GM21717 (cell line): ENCODE measurements at regions not wholly inside any gene's neighbourhood (a gene's known extent, or its start where the extent isn't known, plus 50 kb on each side); places are given as distances from the start of the nearest gene placed in this dataset.
"Not testable (repeated sequence)": the region's sequence is repeated elsewhere in the genome, so short reads cannot be mapped to it uniquely, and the experiment has no call there.

Experiments used
- ATAC-seq: cut with Tn5 transposase; IDR thresholded peaks from one replicate; pipeline ENCODE4 v1.9.1; 2021; ENCODE audit warnings: mild to moderate bottlenecking, moderate library complexity; ENCODE audit not compliant: unreplicated experiment

GRCh38 chr1:38672692-38673091, 186.9 kb downstream of the RRAGC start:
- no peak for ATAC-seq

DNA sequence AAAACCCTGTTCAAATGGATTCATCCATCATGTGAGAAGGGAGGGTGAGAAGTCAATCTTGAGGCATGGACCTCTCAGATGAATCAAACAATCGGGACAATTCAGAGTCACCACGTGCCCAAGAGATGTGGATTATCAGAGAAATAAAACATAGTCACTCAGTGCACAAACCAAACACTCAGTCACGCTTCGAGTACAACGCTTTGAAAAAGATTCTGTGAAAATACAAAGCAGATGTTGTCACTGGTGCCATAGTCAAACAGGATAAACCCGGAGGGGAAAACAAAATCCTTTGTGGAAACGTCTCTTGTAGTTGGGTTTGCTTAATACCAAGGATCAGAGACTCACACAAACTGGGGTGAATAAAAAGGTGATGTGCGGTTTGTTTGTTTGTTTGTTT, 188.4 kb downstream of the RRAGC start:
- no peak for ATAC-seq

DNA sequence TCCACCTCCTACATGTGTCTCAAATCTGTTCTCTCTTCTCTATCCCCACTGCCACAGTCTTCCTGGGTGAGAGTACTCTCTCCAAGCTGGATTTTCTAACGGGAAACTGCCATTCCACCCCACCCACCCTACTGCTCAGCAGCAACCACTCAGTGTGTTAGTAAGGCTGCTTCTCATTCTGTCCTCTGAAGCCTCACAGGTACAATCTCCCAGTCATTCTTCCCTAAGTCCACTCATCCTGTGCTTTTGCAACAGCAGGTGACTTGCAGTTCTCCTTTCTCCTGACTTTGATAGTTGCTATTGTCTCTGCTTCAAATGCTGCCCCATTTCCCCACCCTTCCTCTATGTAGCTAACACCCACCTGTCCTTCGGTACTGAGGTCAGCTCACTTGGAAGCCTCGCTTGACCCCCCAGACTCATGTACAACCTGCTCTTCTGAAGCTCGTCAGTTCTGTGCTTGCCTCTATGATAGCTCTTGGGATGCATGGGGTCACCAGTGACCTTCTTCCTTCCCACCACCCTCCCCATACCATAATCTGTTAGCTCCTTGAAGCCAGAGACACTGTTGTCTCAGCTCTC, 188.9 kb downstream of the RRAGC start:
- no peak for ATAC-seq

DNA sequence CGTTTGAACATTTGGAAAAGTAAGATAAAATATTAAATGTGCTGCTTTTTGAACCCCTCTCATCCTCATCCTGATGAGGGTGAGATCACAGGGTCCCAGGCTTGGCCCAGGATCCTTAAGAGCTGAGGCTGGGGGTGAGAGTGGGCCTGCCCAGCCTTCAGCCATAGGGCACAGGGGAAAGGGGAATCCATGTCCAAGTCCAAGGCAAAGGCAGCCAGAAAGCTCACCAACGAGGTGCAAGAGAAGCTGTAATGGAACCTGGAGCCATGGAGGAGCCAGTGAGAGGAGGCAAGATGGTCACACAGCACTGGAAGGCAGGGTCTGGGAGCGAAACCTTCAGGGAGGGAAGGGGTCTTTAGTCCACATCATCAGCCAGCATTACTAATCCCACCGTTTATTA, 191.9 kb downstream of the RRAGC start:
- no peak for ATAC-seq

DNA sequence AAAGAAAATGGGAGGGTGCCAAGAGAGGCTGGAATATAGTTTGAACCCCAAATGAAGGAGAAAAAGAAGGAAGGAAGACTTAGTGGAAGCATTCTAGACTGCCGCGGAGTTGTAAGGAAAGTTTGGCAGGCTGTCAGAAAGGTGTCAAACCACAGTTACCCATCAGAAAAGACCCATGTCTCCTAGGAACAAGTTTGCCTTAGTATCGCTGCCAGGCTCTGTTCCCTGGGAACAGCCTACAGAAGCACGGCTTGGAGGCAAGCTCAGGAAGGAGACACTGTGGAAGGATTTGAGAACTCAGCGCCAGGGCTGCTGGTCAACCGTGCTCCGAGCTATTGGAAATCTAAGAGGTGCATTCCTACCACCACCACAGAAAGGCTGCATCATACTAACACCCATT, 197.4 kb downstream of the RRAGC start:
- no peak for ATAC-seq

GRCh38 chr1:38658883-38659282, 200.7 kb downstream of the RRAGC start:
- no peak for ATAC-seq

GRCh38 chr1:38657873-38658272, 201.7 kb downstream of the RRAGC start:
- ATAC-seq: no peak

DNA sequence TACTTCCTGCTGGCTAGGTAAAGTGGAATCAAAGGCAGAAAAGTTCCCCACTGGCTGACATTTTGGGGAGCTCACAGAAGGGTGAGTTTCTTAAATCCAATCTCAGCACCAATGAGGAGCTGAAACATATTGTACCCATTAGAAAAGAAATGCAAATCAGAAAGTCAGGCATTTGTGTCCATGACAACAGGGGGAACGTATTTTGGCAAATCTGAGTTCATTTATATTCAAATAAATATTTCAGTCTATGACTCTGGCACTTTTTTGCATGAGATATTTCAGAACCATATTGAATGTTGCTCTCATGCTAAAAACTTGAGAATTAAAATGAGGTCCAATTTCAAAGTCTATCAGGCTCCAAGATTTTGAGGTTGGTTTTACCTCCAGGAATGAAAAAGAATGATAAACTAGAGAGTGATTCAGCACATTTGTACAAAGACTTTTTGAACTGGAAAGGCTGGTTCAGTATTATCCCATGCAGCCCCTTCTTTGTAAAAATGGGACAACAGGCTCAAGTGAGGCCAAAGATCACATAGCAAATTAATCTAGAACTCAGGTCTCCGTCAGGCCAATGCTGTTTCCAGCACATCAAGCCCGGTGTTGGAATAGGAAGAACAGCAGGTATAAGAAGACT, 202.2 kb downstream of the RRAGC start:
- ATAC-seq: no peak

- no peak for ATAC-seq
These were observed 202.8 kb downstream of the RRAGC start for GRCh38 chr1:38656726-38657125.

GRCh38 chr1:38652217-38652616, 207.4 kb downstream of the RRAGC start:
- no peak for ATAC-seq

GRCh38 chr1:38651669-38652068, 207.9 kb downstream of the RRAGC start:
- no peak for ATAC-seq

- no peak for ATAC-seq
These were observed 211.2 kb downstream of the RRAGC start for GRCh38 chr1:38648417-38648816.

DNA sequence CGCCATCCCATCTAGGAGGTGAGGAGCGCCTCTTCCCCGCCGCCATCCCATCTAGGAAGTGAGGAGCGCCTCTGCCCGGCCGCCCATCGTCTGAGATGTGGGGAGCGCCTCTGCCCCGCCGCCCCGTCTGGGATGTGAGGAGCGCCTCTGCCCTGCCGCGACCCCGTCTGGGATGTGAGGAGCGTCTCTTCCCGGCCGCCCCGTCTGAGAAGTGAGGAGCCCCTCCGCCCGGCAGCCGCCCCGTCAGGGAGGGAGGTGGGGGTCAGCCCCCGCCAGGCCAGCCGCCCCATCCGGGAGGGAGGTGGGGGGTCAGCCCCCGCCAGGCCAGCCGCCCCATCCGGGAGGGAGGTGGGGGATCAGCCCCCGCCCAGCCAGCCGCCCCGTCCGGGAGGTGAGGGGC, 212.2 kb downstream of the RRAGC start:
- ATAC-seq: not testable (repeated sequence)

- no peak for ATAC-seq
These were observed 215.5 kb downstream of the RRAGC start for GRCh38 chr1:38644092-38644491.

- no peak for ATAC-seq
These were observed 217.9 kb downstream of the RRAGC start for GRCh38 chr1:38641661-38642060.

DNA sequence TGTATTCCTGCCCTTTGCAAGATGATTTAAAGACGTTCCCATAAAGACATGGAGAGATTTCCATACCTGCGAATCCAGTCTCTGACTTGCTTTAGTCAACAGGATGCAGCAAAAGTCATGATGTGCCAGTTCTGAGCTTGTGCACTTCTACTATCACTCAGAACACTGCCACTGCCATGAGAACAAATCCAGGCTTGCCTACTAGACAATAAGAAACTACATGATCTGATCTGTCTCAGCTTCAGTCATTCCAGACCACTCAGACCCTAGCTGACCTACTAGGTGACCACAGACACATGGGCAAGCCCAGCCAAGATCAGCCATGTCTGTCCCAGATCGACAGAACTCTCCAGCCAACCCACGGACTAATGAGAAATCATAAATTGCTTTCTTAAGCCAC, 219.2 kb downstream of the RRAGC start:
- no peak for ATAC-seq

DNA sequence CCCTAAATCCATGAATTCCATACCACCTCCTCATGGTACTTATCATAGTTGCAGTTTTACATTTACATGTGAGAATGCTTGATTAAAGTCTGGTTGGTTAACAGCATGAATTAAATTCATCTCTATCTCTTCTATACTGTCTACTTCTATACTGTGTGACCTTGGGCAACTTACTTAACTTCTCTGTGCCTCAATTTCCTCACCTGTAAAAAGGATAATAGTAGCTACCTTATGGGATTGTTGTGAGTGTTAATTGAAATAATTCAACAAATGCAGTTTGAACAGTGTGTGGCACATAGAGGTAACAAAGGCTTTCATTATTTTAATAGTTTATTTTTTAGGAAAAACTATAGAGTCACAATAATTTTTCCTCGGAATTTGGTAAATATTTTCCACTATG, 231.3 kb downstream of the RRAGC start:
- no peak for ATAC-seq

DNA sequence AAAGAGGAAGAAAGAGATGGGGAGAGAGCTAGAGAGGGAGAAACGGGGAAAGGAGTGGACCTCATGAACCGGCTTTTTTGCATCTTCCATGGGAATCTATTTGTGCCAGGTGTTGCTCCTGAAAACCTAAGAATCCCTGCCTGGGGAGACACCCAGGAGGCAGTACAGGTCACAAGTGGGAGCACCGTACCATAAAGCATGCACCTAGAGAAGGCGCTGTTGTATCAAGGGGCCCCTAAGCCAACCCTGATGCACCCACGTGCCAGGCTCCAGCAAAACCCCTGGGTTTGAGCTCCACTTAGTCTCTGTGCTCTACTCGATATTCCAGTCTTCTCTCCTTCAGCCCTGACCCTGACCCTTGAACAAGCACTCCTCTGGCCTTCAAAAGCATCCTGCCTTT, 233.6 kb downstream of the RRAGC start:
- no peak for ATAC-seq

- ATAC-seq: no peak
These were observed 235.1 kb downstream of the RRAGC start for GRCh38 chr1:38624336-38625039.

DNA sequence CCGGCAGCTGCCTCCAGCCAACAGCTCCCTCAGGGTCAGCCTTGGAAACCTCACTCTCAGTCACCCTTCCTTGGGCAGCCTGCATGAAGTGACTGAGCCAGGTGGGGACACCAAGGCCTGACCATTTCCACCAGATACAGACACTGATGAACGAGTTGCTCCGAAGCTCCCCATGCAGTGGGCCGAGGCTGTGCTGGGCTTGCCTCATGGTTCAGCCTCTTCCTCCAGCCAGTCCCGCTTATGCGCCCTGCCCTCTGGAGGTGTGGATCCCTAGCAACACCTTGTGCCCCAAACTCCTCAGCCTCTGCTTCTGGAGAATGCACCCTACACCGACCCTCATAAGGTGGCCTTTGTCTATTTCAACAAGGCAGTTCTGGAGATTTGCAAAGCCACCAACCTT, 236.0 kb downstream of the RRAGC start:
- ATAC-seq: no peak

- ATAC-seq: no peak
These were observed 237.4 kb downstream of the RRAGC start for GRCh38 chr1:38622197-38622596.

GRCh38 chr1:38616846-38617245, 242.7 kb downstream of the RRAGC start:
- ATAC-seq: no peak
